ENCODE measurements at regions not wholly inside any gene's neighbourhood (a gene's known extent, or its start where the extent isn't known, plus 50 kb on each side); places are given as distances from the start of the nearest gene placed in this dataset.

GRCh38 chr11:43172477-43172876 lies 139.3 kb upstream of the API5 start:
- TF ChIP-seq POLR2AphosphoS5 (IDR thresholded peaks at IDR 0.05; ENCODE audit: low read depth) (no peak), CTCF (IDR thresholded peaks at IDR 0.05; ENCODE audit: insufficient read depth, low read length) (no peak), SPI1 (IDR thresholded peaks at IDR 0.05; ENCODE audit: borderline replicate concordance, low read depth) (no peak), REST (IDR thresholded peaks at IDR 0.05; ENCODE audit: insufficient replicate concordance, low read depth) (no peak), GABPA (IDR thresholded peaks at IDR 0.05; ENCODE audit: low read depth) (no peak)
